ENCODE measurements at regions not wholly inside any gene's neighbourhood (a gene's known extent, or its start where the extent isn't known, plus 50 kb on each side); places are given as distances from the start of the nearest gene placed in this dataset.

DNA sequence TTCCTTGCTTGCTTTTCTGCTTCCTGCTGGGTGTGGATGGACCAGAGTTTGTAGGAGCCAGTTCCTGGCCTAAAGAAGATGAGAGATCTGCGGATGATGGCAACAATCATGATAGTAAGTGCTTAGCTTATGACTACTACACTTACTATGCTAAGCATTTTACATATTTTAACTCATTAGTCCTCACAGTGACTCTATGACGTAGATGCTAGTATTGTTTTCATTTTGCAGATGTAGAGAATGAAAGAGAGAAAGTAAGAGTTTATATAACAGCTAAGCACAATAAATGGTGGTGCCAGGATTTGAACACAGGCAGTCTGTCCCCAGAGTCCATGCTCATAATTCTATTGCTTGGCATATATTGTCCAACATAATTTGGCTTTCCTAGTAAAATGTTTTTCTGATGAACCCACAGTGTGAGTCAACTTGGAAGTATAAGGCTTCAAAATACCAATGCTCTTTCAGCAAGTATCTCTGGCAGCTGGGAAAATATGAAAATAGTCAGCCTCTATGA, 363.2 kb upstream of the DDHD1 start:
- DNase-seq (ENCODE audit: low spot score), result no peak

DNA sequence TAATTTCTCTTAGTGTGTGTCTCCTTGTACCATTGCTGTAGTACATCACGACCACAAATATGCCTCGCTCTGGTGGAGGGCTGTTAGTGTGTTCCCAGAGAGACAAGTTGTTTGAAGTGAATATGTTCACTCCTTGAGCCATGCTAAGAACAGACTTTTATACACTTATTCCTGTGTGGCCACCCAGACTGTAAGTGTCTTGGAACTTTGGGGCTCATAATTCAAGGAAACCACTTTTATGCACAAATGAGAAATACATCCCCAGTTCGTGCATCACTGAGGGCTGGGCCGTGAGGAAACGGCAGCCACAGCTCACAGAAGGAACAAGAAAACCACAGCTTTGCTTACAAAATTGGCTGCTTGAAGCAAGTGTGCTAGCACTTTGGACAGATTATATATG, 362.2 kb upstream of the DDHD1 start:
- DNase-seq (ENCODE audit: low spot score), result no peak

- no peak for DNase-seq (ENCODE audit: low spot score)
Measured at GRCh38 chr14:53514197-53514596, 361.1 kb upstream of the DDHD1 start.

DNA sequence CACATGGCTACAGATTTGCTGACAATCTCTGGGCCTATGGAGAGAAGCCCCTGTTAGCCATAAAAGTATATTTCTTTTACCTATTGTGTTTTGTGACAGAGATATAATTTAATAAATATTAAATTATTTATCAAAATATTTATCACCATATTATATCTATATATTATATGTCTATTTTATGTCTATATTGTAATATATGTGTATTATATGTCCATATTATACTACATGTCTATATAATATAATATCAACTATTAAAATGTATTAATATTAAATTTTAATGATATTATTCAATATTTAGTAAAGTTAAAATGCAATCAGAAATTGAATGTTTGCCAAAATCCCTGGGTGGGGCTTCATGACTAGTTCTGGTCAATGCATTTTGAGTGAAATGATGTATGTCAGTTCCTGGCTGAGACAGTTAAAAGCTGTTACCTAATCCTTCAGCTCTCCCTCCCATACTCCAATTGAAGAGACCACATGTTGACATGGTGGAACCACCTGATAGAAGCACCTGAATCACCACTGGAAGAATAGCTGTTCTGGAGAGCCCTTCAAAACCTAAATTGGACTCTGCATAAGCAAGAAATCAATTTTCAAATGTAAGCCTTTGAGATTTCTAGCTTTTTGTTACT, 357.3 kb upstream of the DDHD1 start:
- DNase-seq (ENCODE audit: low spot score), result no peak

GRCh38 chr14:53509276-53510244, 356.4 kb upstream of the DDHD1 start:
- no peak for DNase-seq (ENCODE audit: low spot score)

- DNase-seq (ENCODE audit: low spot score), result no peak
Measured at GRCh38 chr14:53501361-53502211, 348.5 kb upstream of the DDHD1 start.

- DNase-seq (ENCODE audit: low spot score), result no peak
Measured at GRCh38 chr14:53500191-53500590, 347.1 kb upstream of the DDHD1 start.

- DNase-seq (ENCODE audit: low spot score), result no peak
Measured at GRCh38 chr14:53496668-53497067, 343.5 kb upstream of the DDHD1 start.

DNA sequence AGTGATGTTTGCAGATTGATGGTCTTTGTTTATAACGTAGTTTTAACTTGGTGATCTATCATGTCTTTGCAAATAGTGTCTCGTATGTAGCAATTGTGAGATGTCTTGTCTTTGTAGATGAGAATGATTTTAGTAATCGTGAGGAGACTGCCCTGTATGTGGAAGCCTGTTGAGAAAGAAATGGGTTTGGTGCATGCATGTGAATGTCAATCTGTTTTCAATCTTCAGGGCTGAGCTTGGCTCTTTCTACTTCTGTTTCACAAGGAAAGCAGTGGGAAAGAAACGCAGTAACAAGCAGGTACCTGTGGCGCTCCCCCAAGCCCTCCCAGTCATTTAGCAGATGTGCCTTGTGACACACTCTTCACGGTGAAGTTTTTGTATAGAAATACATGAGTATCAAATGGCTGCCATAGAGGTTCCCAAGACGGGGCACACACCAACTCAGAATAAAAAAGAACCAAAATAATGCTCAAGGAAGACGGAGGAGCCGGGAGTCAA, 342.8 kb upstream of the DDHD1 start:
- DNase-seq (ENCODE audit: low spot score), result no peak

DNA sequence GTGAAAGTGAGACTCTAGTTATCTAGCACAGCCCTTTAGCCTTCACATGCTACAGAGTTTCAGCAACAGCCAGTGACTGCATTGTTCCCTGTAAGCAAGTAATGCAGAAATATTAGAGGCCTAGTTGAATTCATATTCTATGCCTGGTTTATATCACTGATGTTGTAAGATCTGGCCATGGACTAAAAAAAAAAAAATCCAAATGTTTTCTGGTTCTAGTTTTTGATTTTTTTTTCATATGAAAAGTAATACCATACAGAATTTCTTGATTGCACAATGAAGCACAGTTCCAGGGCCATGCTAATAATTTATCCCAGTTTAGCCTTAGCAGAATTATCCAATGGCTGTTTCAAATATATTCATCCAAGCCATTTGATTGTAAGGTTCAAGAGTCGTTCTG, 341.5 kb upstream of the DDHD1 start:
- no peak for DNase-seq (ENCODE audit: low spot score)

DNA sequence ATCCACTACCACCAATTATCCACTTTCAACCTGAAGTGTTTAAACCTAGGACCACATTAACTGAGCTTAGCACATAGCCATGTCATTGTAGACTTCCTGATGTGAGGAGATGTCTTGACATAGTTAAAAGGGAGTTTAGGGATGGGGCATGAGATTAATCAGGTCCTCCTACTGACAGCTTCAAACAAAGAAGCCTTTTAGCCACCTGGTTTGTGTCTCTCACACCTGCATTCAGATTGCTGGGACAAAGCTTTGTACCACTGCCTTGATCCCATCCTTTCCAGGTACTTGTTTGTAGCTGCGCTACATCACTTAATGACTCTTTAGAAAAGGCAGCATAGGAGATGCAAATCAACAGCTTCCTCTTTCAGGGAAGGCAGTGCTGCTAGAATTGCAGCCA, 340.7 kb upstream of the DDHD1 start:
- no peak for DNase-seq (ENCODE audit: low spot score)

DNA sequence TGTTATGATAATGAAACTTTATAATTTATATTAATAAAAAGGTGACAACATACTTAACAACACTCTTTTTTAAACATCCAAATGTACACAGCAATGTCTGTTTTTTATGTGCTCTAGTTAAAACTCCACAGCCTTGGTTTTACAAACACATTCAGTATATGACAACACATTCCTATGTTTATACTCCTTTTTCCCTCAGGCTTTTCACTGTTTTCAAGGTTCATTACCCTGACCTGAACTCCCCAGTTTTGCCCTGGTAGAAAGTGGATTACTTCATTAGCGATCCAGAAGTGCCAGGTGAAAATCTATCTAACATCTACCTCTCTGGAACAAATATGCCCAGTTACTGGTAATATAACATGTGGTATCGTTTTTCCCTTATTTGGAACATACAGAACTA, 340.2 kb upstream of the DDHD1 start:
- DNase-seq (ENCODE audit: low spot score), result no peak

DNA sequence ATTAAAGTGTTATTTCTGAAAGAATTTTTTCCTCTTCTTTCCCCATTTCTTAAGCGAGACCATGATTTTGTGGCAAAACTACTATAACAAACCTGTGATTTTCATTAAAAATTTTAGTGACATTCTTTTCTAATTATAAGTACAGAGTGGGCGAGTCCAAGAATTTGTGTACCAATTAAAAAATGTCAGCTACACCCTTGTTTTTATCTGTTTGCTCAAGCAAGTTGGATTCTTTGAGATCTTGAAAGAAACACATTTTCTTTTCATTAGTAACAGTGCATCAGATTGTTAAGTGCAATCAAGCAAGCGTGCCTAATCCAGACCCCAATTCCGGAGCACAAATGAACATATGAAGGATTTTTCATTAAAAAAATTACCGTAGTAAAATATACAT, 338.8 kb upstream of the DDHD1 start:
- DNase-seq (ENCODE audit: low spot score), result no peak

GRCh38 chr14:53491256-53491883, 338.2 kb upstream of the DDHD1 start:
- DNase-seq (ENCODE audit: low spot score), result no peak

GRCh38 chr14:53478174-53478573, 325.1 kb upstream of the DDHD1 start:
- no peak for DNase-seq (ENCODE audit: low spot score)

- DNase-seq (ENCODE audit: low spot score), result no peak
Measured at GRCh38 chr14:53473480-53473879, 320.4 kb upstream of the DDHD1 start.

GRCh38 chr14:53472306-53472705, 319.2 kb upstream of the DDHD1 start:
- no peak for DNase-seq (ENCODE audit: low spot score)

- DNase-seq (ENCODE audit: low spot score), result no peak
Measured at GRCh38 chr14:53470351-53471043, 317.4 kb upstream of the DDHD1 start.

- no peak for DNase-seq (ENCODE audit: low spot score)
Measured at GRCh38 chr14:53468876-53469275, 315.8 kb upstream of the DDHD1 start.

DNA sequence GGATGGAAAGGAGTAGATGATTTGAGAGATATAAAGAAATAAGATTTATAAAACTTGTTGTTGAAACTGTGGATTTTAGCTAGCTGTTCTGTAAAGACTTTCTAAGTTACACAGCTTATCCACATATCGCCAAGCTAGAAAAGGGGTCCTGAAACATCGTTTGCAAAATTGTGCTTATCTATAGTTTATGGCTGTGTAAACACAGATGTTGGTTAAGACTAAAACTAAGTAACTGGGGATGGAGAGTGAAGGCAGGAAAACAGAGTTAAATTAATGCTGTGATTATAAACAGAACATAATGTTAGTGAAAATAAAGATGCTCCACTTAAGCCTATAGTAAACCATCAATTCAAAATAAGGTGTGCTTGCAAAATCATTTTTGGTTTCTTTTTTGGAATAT, 311.3 kb upstream of the DDHD1 start:
- DNase-seq (ENCODE audit: low spot score), result no peak

Data from germinal center (tissue), 1 donor.